Endothelial cell of umbilical vein (primary cell): ENCODE measurements at regions not wholly inside any gene's neighbourhood (a gene's known extent, or its start where the extent isn't known, plus 50 kb on each side); places are given as distances from the start of the nearest gene placed in this dataset.

ENCODE experiments used
- BruUV-seq: library from RNA; stranded (reverse); fragments of 400-500 nt; replicated peaks from 2 replicates; lab custom pipeline; 2021; lab: Mats Ljungman, UMichigan
- CTCF ChIA-PET: fragments of 300-600, 350-600 bp; sonication (Branson Sonifier 250); formaldehyde crosslinking; loops from one replicate; lab custom pipeline; 2021; ENCODE audit warnings: antibody characterized with exemption, inconsistent platforms; lab: Charles Lee
- POLR2A ChIA-PET: fragments of 300-600, 350-600 bp; sonication (Branson Sonifier 250); formaldehyde crosslinking; loops from one replicate; lab custom pipeline; 2021; ENCODE audit warnings: antibody characterized with exemption, inconsistent platforms; lab: Charles Lee
- DNase-seq: peaks from one replicate; pipeline ENCODE4 v3.0.0-alpha.2; 2011; ENCODE audit warnings: low read depth, low spot score
- FAIRE-seq: peaks from 2 replicates; lab custom pipeline; 2011; peaks lifted over from hg19 to GRCh38; lab: Jason Lieb, UNC
- H2AFZ ChIP-seq: 2 replicates; pipeline ENCODE4 v1.6.0; 2012; ENCODE audit warnings: low read depth, low read length, control low read depth, inconsistent platforms
- H3K27ac ChIP-seq: 2 replicates; pipeline ENCODE4 v1.5.1; 2011; ENCODE audit warnings: low read depth, mild to moderate bottlenecking, control low read depth, low read length, moderate library complexity; ENCODE audit not compliant: insufficient read depth
- H3K27me3 ChIP-seq, 2 experiments: 2 replicates each; pipeline versions ENCODE4 v1.6.0 to v1.6.1; 2011; ENCODE audit warnings: low read length in 2 of 2, mixed read lengths in 1 of 2; ENCODE audit not compliant: control insufficient read depth in 2 of 2, insufficient read depth in 2 of 2
- H3K36me3 ChIP-seq, 2 experiments: 2 replicates in 1 of 2; 3 replicates in 1 of 2; pipeline ENCODE4 v1.5.1; 2011; ENCODE audit warnings: low read length in 2 of 2, mild to moderate bottlenecking in 1 of 2, moderate library complexity in 1 of 2; ENCODE audit not compliant: control insufficient read depth in 2 of 2, insufficient read depth in 2 of 2; ENCODE audit errors: extremely low read depth in 1 of 2
- H3K4me1 ChIP-seq: 3 replicates; pipeline ENCODE4 v1.5.1; 2011; ENCODE audit warnings: mild to moderate bottlenecking, low read length; ENCODE audit not compliant: control insufficient read depth, insufficient read depth; ENCODE audit errors: extremely low read depth
- H3K4me2 ChIP-seq: 2 replicates; pipeline ENCODE4 v1.6.1; 2011; ENCODE audit warnings: low read length, control low read depth, mixed read lengths; ENCODE audit not compliant: insufficient read depth
- H3K4me3 ChIP-seq, 3 experiments: fragments of 200-600 bp in 1 of 3; sonication (generic), shearing (Covaris generic) in 1 of 3; replicated peaks in 1 of 3; 2 replicates each; pipeline ENCODE4 v1.5.1; 2011 to 2016; ENCODE audit warnings: control low read depth in 3 of 3, low read length in 3 of 3, mild to moderate bottlenecking in 2 of 3, inconsistent platforms in 1 of 3, low read depth in 1 of 3, moderate library complexity in 1 of 3; ENCODE audit not compliant: insufficient read depth in 1 of 3
- H3K79me2 ChIP-seq: 2 replicates; pipeline ENCODE4 v1.6.0; 2012; ENCODE audit warnings: low read length, inconsistent platforms; ENCODE audit not compliant: control insufficient read depth, insufficient read depth
- H3K9ac ChIP-seq: replicated peaks from 2 replicates; pipeline ENCODE3; 2011; ENCODE audit warnings: low read length, control low read depth; ENCODE audit not compliant: insufficient read depth; ENCODE audit errors: extremely low read depth
- H3K9me1 ChIP-seq: replicated peaks from 3 replicates; pipeline ENCODE4 v1.6.0; 2011; ENCODE audit warnings: mild to moderate bottlenecking, low read length; ENCODE audit not compliant: control insufficient read depth, insufficient read depth; ENCODE audit errors: extremely low read depth
- H3K9me3 ChIP-seq: replicated peaks from 2 replicates; pipeline ENCODE4 v1.5.1; 2012; ENCODE audit warnings: low read length, inconsistent platforms; ENCODE audit not compliant: control insufficient read depth, insufficient read depth
- H4K20me1 ChIP-seq: replicated peaks from 2 replicates; pipeline ENCODE3; 2011; ENCODE audit warnings: mild to moderate bottlenecking, low read length; ENCODE audit not compliant: control insufficient read depth, insufficient read depth; ENCODE audit errors: extremely low read depth
- EZH2 ChIP-seq: IDR thresholded peaks from 2 replicates; pipeline ENCODE4 v1.6.1; 2012; ENCODE audit warnings: borderline replicate concordance, low read depth, mild to moderate bottlenecking, moderate library complexity, low read length, inconsistent platforms; ENCODE audit not compliant: severe bottlenecking
- FOS ChIP-seq: IDR thresholded peaks from 2 replicates; pipeline ENCODE4 v1.6.1; 2011; ENCODE audit warnings: mild to moderate bottlenecking, low read length, moderate library complexity, borderline replicate concordance; ENCODE audit not compliant: insufficient read depth
- GATA2 ChIP-seq: IDR thresholded peaks from 2 replicates; pipeline ENCODE4 v1.7.0; 2011; ENCODE audit warnings: low read depth, mild to moderate bottlenecking, moderate library complexity, mixed read lengths, low read length; ENCODE audit not compliant: insufficient read length, insufficient read depth
- JUN ChIP-seq: IDR thresholded peaks from 2 replicates; pipeline ENCODE4 v1.6.1; 2011; ENCODE audit warnings: borderline replicate concordance, low read depth; ENCODE audit not compliant: insufficient read length, insufficient read depth
- MYC ChIP-seq: IDR thresholded peaks from one replicate; pipeline ENCODE4 v1.6.1; 2011; ENCODE audit warnings: mild to moderate bottlenecking, low read depth, low read length
- POLR2A ChIP-seq: IDR thresholded peaks from 2 replicates; pipeline ENCODE4 v1.6.1; 2012; ENCODE audit warnings: low read depth, mild to moderate bottlenecking, control low read depth, low read length
- POLR2AphosphoS5 ChIP-seq: IDR thresholded peaks from 2 replicates; pipeline ENCODE4 v1.6.1; 2012; ENCODE audit warnings: low read depth, mild to moderate bottlenecking, control low read depth, low read length, moderate library complexity; ENCODE audit not compliant: insufficient read depth
- dilution Hi-C: fragments of 300-500 bp; cut with MboI; formaldehyde crosslinking; loops from one replicate; pipeline ENCODE4 v1.15.0; 2019; ENCODE audit warnings: low sequenced_read_pairs; ENCODE audit not compliant: extremely low pct_ligation_motif_present
- intact Hi-C: fragments of 100-400 bp; cut with micrococcal nuclease; formaldehyde crosslinking; loops from one replicate; pipeline ENCODE4 v1.10.0; 2022
- TF ChIP-seq, protein P1 (sequence below): IDR thresholded peaks from 2 replicates; pipeline ENCODE4 v1.6.1; 2011; ENCODE audit not compliant: insufficient read depth, insufficient read length
- TF ChIP-seq, protein P2 (sequence below), 2 donors: IDR thresholded peaks; 1 replicate in 1 of 2; 2 replicates in 1 of 2; pipeline ENCODE4 v1.5.1; 2011; ENCODE audit warnings: low read length in 2 of 2, mild to moderate bottlenecking in 2 of 2, moderate library complexity in 2 of 2, control low read depth in 1 of 2, inconsistent platforms in 1 of 2, low read depth in 1 of 2; ENCODE audit not compliant: insufficient read depth in 1 of 2; ENCODE audit errors: extremely low read depth in 1 of 2

DNA sequence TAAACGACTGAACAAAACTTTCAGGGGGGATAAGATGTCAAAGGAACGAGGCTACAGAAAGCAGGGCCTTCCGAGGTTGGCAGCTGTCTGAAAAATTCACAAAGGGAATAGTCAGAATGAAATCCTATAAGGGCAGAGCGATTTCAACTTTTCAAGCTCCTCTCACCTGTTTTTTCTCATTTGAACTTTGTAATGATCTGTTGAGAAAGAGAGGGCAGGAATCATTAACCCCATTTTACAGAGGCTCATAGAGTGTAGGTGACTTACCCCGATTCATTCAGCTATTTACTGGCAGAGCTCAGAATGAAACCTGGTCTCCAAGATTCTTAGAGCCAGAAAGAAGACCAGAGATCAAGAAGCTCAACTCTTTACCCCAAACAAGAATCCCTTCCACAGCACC is 266.1 kb upstream of the ARID1B start:
- dilution Hi-C loops (no loop called here), intact Hi-C loops (no loop called here)
- BruUV-seq, result no TSS peak
- ChIA-PET POLR2A (no interaction called here), CTCF (no interaction called here)
- Histone ChIP-seq H3K9ac (no peak overlapping the region), H3K36me3 (no peaks in the 10 kb centered on the region), H3K79me2 (no peaks in the 10 kb centered on the region), H4K20me1 (no peaks in the 10 kb centered on the region), H3K4me3 (no peak overlapping the region), H3K9me1 (no peaks in the 10 kb centered on the region), H3K9me3 (no peaks in the 10 kb centered on the region), H3K27me3 (no peaks in the 10 kb centered on the region), H3K27ac (no peak overlapping the region), H3K4me2 (no peak overlapping the region), H2AFZ (no peak overlapping the region), H3K4me1 (no peaks in the 10 kb centered on the region)
- no peak for TF ChIP-seq GATA2
- TF ChIP-seq FOS, result no peak
- no peak for TF ChIP-seq JUN
- no peak for TF ChIP-seq MYC
- TF ChIP-seq EZH2, result no peak
- TF ChIP-seq, protein P1, sequence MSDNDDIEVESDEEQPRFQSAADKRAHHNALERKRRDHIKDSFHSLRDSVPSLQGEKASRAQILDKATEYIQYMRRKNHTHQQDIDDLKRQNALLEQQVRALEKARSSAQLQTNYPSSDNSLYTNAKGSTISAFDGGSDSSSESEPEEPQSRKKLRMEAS, result no peak
- TF ChIP-seq POLR2A, result no peak
- TF ChIP-seq POLR2AphosphoS5, result no peak
- TF ChIP-seq, protein P2, sequence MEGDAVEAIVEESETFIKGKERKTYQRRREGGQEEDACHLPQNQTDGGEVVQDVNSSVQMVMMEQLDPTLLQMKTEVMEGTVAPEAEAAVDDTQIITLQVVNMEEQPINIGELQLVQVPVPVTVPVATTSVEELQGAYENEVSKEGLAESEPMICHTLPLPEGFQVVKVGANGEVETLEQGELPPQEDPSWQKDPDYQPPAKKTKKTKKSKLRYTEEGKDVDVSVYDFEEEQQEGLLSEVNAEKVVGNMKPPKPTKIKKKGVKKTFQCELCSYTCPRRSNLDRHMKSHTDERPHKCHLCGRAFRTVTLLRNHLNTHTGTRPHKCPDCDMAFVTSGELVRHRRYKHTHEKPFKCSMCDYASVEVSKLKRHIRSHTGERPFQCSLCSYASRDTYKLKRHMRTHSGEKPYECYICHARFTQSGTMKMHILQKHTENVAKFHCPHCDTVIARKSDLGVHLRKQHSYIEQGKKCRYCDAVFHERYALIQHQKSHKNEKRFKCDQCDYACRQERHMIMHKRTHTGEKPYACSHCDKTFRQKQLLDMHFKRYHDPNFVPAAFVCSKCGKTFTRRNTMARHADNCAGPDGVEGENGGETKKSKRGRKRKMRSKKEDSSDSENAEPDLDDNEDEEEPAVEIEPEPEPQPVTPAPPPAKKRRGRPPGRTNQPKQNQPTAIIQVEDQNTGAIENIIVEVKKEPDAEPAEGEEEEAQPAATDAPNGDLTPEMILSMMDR (IDR thresholded peaks at IDR 0.05; ENCODE audit: extremely low read depth in 1 of 2, insufficient read depth in 1 of 2, low read depth in 1 of 2, low read length in 2 of 2), result no peak
- FAIRE-seq, result no peak
- DNase-seq, result no peak
